Astrocyte of the cerebellum (primary cell): ENCODE measurements at regions not wholly inside any gene's neighbourhood (a gene's known extent, or its start where the extent isn't known, plus 50 kb on each side); places are given as distances from the start of the nearest gene placed in this dataset.

ENCODE experiments used
- DNase-seq: peaks from one replicate; pipeline ENCODE4 v3.0.0-alpha.2; 2011; ENCODE audit warnings: low read depth
- H3K4me3 ChIP-seq: 2 replicates; pipeline ENCODE4 v1.5.1; 2011; ENCODE audit warnings: mild to moderate bottlenecking, low read depth, low read length, moderate library complexity
- in situ Hi-C: cut with HindIII; loops from 2 replicates; pipeline ENCODE4 v1.10.0; 2017; ENCODE audit warnings: low sequenced_read_pairs
- TF ChIP-seq, protein P1 (sequence below): IDR thresholded peaks from 2 replicates; pipeline ENCODE4 v1.5.1; 2012; ENCODE audit warnings: low read length, low read depth, moderate library complexity, mild to moderate bottlenecking; ENCODE audit errors: missing control alignments

DNA sequence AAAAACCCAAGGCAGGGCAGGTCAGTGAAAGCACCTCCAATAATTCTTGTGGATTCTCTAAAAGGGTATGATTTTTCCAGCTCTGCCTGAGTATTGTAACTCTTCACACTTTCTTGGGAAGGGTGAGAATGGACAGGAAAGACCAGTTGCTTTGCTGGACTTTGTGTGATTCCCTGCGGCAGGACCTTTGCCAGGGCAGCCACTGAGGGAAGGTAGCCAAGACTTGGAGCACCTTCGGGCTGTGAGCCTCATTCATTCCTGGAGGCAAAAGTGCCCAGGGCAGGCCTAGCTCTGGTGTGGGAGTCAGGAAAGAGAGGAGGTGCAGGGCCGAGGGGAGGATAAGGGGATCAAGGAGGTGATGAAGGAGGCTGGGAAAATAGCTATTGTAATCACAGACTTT lies 80.2 kb downstream of the VCPKMT start:
- no peak for DNase-seq
- H3K4me3 ChIP-seq: no peak overlapping the region
- in situ Hi-C loops: no loop called here
- TF ChIP-seq, protein P1, sequence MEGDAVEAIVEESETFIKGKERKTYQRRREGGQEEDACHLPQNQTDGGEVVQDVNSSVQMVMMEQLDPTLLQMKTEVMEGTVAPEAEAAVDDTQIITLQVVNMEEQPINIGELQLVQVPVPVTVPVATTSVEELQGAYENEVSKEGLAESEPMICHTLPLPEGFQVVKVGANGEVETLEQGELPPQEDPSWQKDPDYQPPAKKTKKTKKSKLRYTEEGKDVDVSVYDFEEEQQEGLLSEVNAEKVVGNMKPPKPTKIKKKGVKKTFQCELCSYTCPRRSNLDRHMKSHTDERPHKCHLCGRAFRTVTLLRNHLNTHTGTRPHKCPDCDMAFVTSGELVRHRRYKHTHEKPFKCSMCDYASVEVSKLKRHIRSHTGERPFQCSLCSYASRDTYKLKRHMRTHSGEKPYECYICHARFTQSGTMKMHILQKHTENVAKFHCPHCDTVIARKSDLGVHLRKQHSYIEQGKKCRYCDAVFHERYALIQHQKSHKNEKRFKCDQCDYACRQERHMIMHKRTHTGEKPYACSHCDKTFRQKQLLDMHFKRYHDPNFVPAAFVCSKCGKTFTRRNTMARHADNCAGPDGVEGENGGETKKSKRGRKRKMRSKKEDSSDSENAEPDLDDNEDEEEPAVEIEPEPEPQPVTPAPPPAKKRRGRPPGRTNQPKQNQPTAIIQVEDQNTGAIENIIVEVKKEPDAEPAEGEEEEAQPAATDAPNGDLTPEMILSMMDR: no peak

DNA sequence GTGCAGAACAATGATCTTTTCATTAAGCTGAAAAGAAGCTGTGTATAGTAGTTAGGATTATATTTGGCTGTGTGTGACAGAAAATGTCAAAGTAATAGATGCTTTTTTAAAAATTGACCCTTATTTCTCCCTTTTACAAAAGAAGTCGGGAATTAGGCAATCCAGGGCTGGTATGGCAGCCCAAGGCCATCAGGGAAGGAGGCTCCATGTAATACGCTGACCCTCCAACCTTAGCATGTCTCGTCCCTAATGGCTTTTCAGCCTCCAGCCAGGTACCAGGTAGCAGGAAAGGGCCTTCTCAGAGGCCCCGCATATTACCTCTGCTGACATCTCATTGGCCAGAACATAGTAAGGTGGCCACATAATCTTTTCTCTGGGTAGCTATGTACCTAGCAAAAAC lies 79.7 kb downstream of the VCPKMT start:
- TF ChIP-seq, protein P1: no peak
- no peak overlapping the region for H3K4me3 ChIP-seq
- in situ Hi-C loops: no loop called here
- DNase-seq: no peak

DNA sequence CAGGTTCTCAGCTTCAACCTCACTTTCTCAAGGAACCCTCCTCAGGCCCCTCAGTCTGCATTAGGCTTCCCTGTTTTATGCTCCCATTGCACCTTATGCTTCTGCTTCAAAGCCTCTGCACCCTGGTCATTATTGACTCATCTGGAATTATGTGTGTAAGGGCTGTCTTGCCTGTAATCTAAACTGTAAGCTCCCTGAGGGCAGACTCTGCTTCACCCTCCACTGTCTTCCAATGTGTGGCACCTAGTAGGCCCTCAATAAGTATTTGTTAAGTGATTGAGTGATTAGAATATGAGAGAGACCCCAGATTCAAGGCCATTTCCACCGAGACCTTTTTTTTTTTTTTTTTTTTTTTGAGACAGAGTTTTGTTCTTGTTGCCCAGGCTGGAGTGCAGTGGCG lies 79.1 kb downstream of the VCPKMT start:
- DNase-seq: no peak
- no peak overlapping the region for H3K4me3 ChIP-seq
- in situ Hi-C loops: no loop called here
- TF ChIP-seq, protein P1: no peak

DNA sequence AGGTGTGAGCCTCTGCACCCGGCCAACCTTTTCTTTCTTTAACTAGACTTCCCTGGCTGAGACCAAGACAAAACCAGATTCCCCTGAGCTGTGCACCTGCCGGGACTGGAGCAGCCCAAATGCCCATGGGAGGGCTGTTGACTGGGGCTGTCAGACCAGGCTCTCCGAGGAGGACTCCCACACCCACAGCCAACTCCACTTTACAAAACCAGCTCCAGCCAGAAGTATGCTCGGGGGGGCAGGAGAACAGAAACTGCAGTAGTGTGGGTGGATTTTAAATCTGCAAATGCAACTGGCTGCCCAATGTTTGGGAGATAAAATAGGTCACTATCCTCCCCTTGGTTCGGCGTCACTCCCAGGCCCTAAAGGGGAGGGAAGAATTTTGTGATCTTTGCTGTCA lies 78.5 kb downstream of the VCPKMT start:
- TF ChIP-seq, protein P1: no peak
- in situ Hi-C loops: no loop called here
- H3K4me3 ChIP-seq: no peak overlapping the region
- DNase-seq: no peak

DNA sequence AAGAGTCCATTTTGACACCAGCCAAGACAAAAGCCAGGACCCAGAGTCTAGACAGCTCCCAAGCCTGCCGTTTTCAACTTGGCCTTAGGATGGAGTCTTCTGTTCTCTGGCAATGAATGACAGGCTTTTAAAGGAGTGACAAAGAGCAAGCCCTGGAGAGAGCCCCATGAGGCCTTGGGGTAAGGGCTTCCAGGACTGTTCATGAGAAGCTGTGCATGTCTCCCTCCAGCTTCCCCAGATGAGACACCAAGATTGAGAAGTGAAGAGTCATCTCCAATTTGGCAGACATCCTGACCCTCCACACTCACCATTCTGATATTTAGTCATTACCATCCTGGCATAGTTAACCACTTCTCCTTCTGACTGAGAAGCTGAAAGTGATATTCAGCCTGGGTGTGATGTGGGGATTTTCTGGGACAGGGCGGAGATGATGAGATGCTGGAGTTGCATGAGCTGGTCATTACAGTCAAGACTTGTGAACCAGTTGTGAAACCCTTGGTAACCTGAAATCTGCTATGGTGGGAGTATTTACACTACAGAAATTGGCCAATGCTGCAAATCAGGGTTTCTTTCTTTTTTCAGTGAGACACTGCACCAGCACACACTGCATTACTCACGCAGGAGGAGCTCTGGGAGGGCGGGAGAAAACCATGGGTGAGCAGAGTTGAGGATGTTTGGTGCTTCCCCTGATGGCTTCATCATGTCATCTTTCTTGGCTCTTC lies 77.8 kb downstream of the VCPKMT start:
- in situ Hi-C loops: no loop called here
- TF ChIP-seq, protein P1: peak; percentile 15
- peak; percentile 55 for DNase-seq
- H3K4me3 ChIP-seq: no peak overlapping the region

DNA sequence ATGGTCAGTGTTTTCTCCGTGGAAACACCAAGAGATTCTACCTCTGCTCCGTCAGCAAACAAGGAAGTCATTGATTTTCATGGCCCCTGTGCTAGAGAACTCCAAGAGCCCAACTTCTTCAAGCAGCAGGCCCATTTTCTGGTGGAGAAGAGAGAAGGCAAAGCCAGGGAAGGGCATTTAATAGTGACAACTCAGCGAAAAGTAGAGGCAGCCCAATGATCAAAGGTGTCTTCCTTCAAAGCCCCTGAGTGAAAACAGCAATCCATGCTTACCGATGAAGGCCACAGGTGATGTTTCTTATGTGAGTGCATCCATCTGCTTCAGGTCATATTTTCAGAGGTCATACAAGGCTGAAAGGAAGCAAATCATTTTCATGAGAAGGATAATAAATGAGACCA lies 77.3 kb downstream of the VCPKMT start:
- TF ChIP-seq, protein P1: no peak
- no peak for DNase-seq
- H3K4me3 ChIP-seq: no peak overlapping the region
- in situ Hi-C loops: no loop called here
